ENCODE measurements at regions not wholly inside any gene's neighbourhood (a gene's known extent, or its start where the extent isn't known, plus 50 kb on each side); places are given as distances from the start of the nearest gene placed in this dataset.

GRCh38 chr7:136050462-136050847, 73.3 kb upstream of the MTPN start:
- Histone ChIP-seq H3K23me2 (ENCODE audit: low read depth, low read length) (no peaks in the 10 kb centered on the region), H3K4ac (replicated peaks; ENCODE audit: insufficient read length, low read depth, low read length) (no peak overlapping the region), H4K5ac (ENCODE audit: insufficient read length, low read depth, low read length) (no peak overlapping the region), H3K4me3 (ENCODE audit: extremely low read depth in 1 of 4, insufficient read depth in 2 of 4, low read depth in 3 of 4, low read length in 4 of 4) (no peak overlapping the region), H2BK20ac (ENCODE audit: low read length) (no peak overlapping the region), H3K79me1 (ENCODE audit: low read depth, low read length) (no peaks in the 10 kb centered on the region), H4K20me1 (replicated peaks in 1 of 2; ENCODE audit: control insufficient read depth in 1 of 2, insufficient read depth in 2 of 2, low read length in 2 of 2) (no peaks in the 10 kb centered on the region), H3K27ac (ENCODE audit: low read depth, low read length) (no peak overlapping the region), H3K9ac (replicated peaks in 1 of 4; ENCODE audit: extremely low read depth in 1 of 4, low read depth in 3 of 4, low read length in 3 of 4) (no peak overlapping the region), H2BK12ac (ENCODE audit: low read depth, low read length) (no peak overlapping the region), H3K9me3 (ENCODE audit: insufficient read depth in 2 of 2, low read depth in 1 of 2, low read length in 1 of 2) (peaks cover 0 to 9% of the 10 kb centered on the region in 2 experiments; a peak in 2 of 4 replicates), H3K27me3 (replicated peaks in 1 of 4; ENCODE audit: control insufficient read depth in 3 of 4, extremely low read depth in 1 of 4, insufficient read depth in 3 of 4, low read length in 3 of 4) (no peaks in the 10 kb centered on the region), H3K23ac (ENCODE audit: insufficient read length) (no peak overlapping the region), H3K14ac (ENCODE audit: insufficient read length) (no peak overlapping the region), H2AK5ac (ENCODE audit: low read depth, low read length) (no peak overlapping the region), H4K8ac (ENCODE audit: extremely low read depth, insufficient read depth, low read length) (no peak overlapping the region), H3K56ac (replicated peaks; ENCODE audit: insufficient read length, low read depth, low read length) (no peak overlapping the region), H2BK120ac (replicated peaks; ENCODE audit: low read depth, low read length) (no peak overlapping the region), H2AFZ (ENCODE audit: low read length) (no peak overlapping the region), H3K4me1 (replicated peaks in 1 of 4; ENCODE audit: control insufficient read depth in 3 of 4, insufficient read depth in 4 of 4, low read length in 3 of 4) (no peaks in the 10 kb centered on the region), H3K79me2 (ENCODE audit: control insufficient read depth in 1 of 2, insufficient read depth in 2 of 2, low read length in 2 of 2) (no peaks in the 10 kb centered on the region), H3K18ac (ENCODE audit: extremely low read depth, low read length) (no peak overlapping the region), H2BK5ac (ENCODE audit: low read depth, low read length) (no peak overlapping the region), H3K4me2 (ENCODE audit: insufficient read depth in 1 of 2, low read depth in 2 of 2, low read length in 2 of 2) (no peak overlapping the region), H2BK15ac (ENCODE audit: low read length) (no peak overlapping the region), H4K91ac (replicated peaks; ENCODE audit: insufficient read length, low read length) (no peak overlapping the region), H3K36me3 (ENCODE audit: control insufficient read depth in 2 of 4, insufficient read depth in 4 of 4, low read length in 3 of 4) (no peaks in the 10 kb centered on the region)
- no peak for TF ChIP-seq EP300 (IDR thresholded peaks at IDR 0.05; ENCODE audit: borderline replicate concordance in 1 of 2, low read depth in 2 of 2, low read length in 2 of 2)
- TF ChIP-seq SAP30 (IDR thresholded peaks at IDR 0.05; ENCODE audit: insufficient read depth, insufficient replicate concordance, low read length), result no peak
- TF ChIP-seq ZNF274 (IDR thresholded peaks at IDR 0.05; ENCODE audit: borderline replicate concordance, extremely low read depth, low read length), result no peak
- TF ChIP-seq EGR1 (IDR thresholded peaks at IDR 0.05; ENCODE audit: borderline replicate concordance, low read depth, low read length), result no peak
- TF ChIP-seq HDAC2 (IDR thresholded peaks at IDR 0.05; ENCODE audit: borderline replicate concordance in 1 of 2, low read depth in 2 of 2, low read length in 2 of 2), result no peak
- no peak for TF ChIP-seq SP4 (IDR thresholded peaks at IDR 0.05; ENCODE audit: low read length)
- TF ChIP-seq GTF2F1 (IDR thresholded peaks at IDR 0.05; ENCODE audit: borderline replicate concordance, low read depth, low read length), result no peak
- no peak for TF ChIP-seq NRF1 (IDR thresholded peaks at IDR 0.05; ENCODE audit: low read depth, low read length)
- TF ChIP-seq ASH2L (IDR thresholded peaks at IDR 0.05; ENCODE audit: low read length), result no peak
- no peak for TF ChIP-seq HDAC6 (IDR thresholded peaks at IDR 0.05; ENCODE audit: low read depth, low read length)
- TF ChIP-seq FOSL1 (IDR thresholded peaks at IDR 0.05; ENCODE audit: insufficient read depth, low read depth, low read length), result no peak
- TF ChIP-seq, protein P1, sequence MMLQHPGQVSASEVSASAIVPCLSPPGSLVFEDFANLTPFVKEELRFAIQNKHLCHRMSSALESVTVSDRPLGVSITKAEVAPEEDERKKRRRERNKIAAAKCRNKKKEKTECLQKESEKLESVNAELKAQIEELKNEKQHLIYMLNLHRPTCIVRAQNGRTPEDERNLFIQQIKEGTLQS (IDR thresholded peaks at IDR 0.05; ENCODE audit: insufficient read depth, low read depth, low read length), result no peak
- TF ChIP-seq KDM4A (IDR thresholded peaks at IDR 0.05; ENCODE audit: low read depth, low read length, severe bottlenecking), result no peak
- TF ChIP-seq SIX5 (IDR thresholded peaks at IDR 0.05; ENCODE audit: low read depth, low read length), result no peak
- FAIRE-seq (no peak), DNase-seq (ENCODE audit: low read depth in 1 of 2, low spot score in 2 of 2) (no peak)
- POLR2A ChIA-PET (ENCODE audit: partially characterized antibody), result no interaction called here
- CTCF ChIA-PET (ENCODE audit: partially characterized antibody), result interaction anchor here (1.0 kb wide), 1 partner anchor 12 kb away, joined by 3 read pairs; no protein-coding TSS in a partner anchor
- WGBS, 2 experiments (ENCODE audit: extremely low coverage in 1 of 2, insufficient coverage in 1 of 2, insufficient read length in 1 of 2, insufficient replicate concordance in 2 of 2, low coverage in 1 of 2, low lambda C conversion rate in 2 of 2, missing lambda C conversion rate in 1 of 2), result 91% methylated on average over 7 of the region's 7 CpGs; no CpG with 5 or more reads in 1 of the 2 experiments
